RWPE1 (cell line): ENCODE measurements at regions not wholly inside any gene's neighbourhood (a gene's known extent, or its start where the extent isn't known, plus 50 kb on each side); places are given as distances from the start of the nearest gene placed in this dataset.

Experiments
- CTCF ChIA-PET: fragments of 350-600 bp; sonication (Branson Sonifier 250); formaldehyde crosslinking; extraction: SDS; loops from one replicate; lab custom pipeline; 2021; lab: Yijun Ruan, JAX
- POLR2A ChIA-PET: fragments of 400-600 bp; formaldehyde crosslinking; extraction: SDS; loops from one replicate; lab custom pipeline; 2020; ENCODE audit warnings: antibody characterized with exemption; ENCODE audit not compliant: low non-redundant PET; lab: Yijun Ruan, JAX
- DNase-seq: peaks from one replicate; pipeline ENCODE4 v3.0.0; 2012; ENCODE audit warnings: low spot score
- H3K27ac ChIP-seq: fragments of 450-650 bp; 2 replicates; pipeline ENCODE4 v1.5.1; 2017
- CTCF ChIP-seq: fragments of 450-650 bp; conservative IDR thresholded peaks from 2 replicates; pipeline ENCODE4 v1.5.1; 2017; ENCODE audit warnings: low read depth, mild to moderate bottlenecking

GRCh38 chr6:71533939-71534379, 245.3 kb downstream of the OGFRL1 start:
- H3K27ac ChIP-seq: no peak overlapping the region
- peak; percentile 25 for DNase-seq
- CTCF ChIA-PET: interaction anchor here (0.5 to 0.6 kb wide), 3 partner anchors 373 to 800 kb away, joined by 3 to 4 read pairs (median 3); no protein-coding TSS in a partner anchor
- TF ChIP-seq CTCF: peak; percentile 65
- POLR2A ChIA-PET: no interaction called here

DNA sequence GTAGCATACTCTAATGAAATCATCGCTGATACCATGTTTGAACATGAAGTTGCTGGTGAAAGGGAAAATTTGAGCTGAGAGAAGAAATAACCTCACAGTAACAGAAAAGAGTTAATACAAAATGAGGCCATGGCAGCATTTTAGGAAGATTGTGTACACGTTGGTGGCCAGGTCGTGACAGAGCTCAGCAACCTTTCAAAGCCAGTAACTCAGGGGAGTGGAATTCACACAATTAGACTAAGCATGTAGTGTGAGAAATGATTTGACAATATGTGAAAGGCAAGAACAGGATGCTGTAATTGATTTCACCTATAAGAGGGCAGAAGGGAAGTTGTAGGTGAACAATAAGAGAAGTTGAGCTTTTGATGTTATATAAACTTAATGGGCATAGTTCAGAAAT, 246.3 kb downstream of the OGFRL1 start:
- ChIA-PET CTCF (interaction anchor here (0.6 to 0.7 kb wide), 2 partner anchors 342 to 692 kb away, joined by 3 to 4 read pairs; no protein-coding TSS in a partner anchor), POLR2A (no interaction called here)
- TF ChIP-seq CTCF: no peak
- no peak for DNase-seq
- no peak overlapping the region for H3K27ac ChIP-seq

GRCh38 chr6:71537717-71538116, 249.1 kb downstream of the OGFRL1 start:
- no peak for TF ChIP-seq CTCF
- ChIA-PET CTCF (no interaction called here), POLR2A (no interaction called here)
- DNase-seq: peak; percentile 8
- no peak overlapping the region for H3K27ac ChIP-seq

DNA sequence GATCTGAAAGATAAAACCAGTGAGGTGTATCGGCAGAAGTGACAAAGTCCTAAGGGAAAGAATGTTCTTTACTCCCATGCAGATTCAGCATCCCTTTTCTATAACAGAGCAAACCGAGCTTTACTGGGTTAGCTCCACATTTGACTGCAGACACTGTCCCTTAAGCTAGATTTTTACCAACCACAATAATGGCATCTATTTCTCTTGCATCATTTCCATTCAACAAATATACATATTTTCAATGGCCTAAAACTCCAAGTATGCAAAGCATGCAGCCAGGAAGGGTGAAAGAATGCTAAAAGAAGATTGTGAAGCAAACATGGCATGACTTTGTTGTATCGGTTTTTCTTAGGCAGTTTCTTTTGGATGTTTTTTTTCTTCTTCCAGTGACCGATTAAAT, 255.4 kb downstream of the OGFRL1 start:
- DNase-seq: no peak
- TF ChIP-seq CTCF: no peak
- ChIA-PET CTCF (interaction anchor here (0.6 kb wide), 1 partner anchor 47 kb away, joined by 3 read pairs; no protein-coding TSS in a partner anchor), POLR2A (no interaction called here)
- H3K27ac ChIP-seq: no peak overlapping the region

DNA sequence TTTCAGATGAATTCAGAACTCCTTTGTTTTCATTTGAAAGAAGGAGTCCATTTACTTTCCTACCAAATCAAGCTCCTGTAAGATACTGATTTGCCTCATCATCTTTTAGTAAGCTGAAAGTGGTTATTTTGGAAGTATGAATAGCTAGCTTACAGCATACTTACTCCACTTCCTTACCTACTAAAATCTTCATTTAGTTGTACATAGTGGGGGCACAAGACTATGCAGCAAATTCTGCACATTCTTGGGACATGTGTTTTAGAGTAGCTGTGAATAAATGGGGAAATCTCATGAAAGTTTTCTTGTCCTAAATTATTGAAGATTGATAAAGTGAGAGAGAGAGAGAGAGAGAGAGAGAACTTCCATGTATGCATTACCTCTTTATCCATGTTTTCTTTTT, 256.3 kb downstream of the OGFRL1 start:
- CTCF ChIA-PET: no interaction called here

GRCh38 chr6:71545905-71546304, 257.3 kb downstream of the OGFRL1 start:
- TF ChIP-seq CTCF: no peak
- no peak overlapping the region for H3K27ac ChIP-seq
- POLR2A ChIA-PET: no interaction called here
- no peak for DNase-seq
- CTCF ChIA-PET: no interaction called here

More for the DNA sequence above, 256.3 kb downstream of the OGFRL1 start:
- H3K27ac ChIP-seq: no peak overlapping the region
- DNase-seq: no peak
- no peak for TF ChIP-seq CTCF
- POLR2A ChIA-PET: no interaction called here
